Natural killer cell treated with Interleukin-12 subunit alpha and Interleukin-12 subunit beta and Interleukin-15 and Interleukin-18, amount 100 ng/mL, for 72 hours (primary cell): ENCODE measurements at regions not wholly inside any gene's neighbourhood (a gene's known extent, or its start where the extent isn't known, plus 50 kb on each side); places are given as distances from the start of the nearest gene placed in this dataset.
"Not testable (repeated sequence)": the region's sequence is repeated elsewhere in the genome, so short reads cannot be mapped to it uniquely, and the experiment has no call there.

Experiments used
- ATAC-seq, 2 donors: fragments of 150-1000 bp; cut with Tn5 transposase in 1 of 2; sonication (Bioruptor Pico), chemical (Tn5 transposase) in 1 of 2; 2 replicates each; pipeline ENCODE4 v1.10.0; 2021
- DNase-seq: peaks from one replicate; pipeline ENCODE4 v3.0.0; 2022; ENCODE audit warnings: low spot score
- H3K27ac Mint-ChIP-seq, 2 donors: 1 replicate in 1 of 2; 2 replicates in 1 of 2; pipeline ENCODE4 v1.8.0; 2022; ENCODE audit warnings: mixed read lengths in 2 of 2, mild to moderate bottlenecking in 1 of 2, moderate library complexity in 1 of 2
- H3K27me3 Mint-ChIP-seq, 2 donors: 1 replicate in 1 of 2; 2 replicates in 1 of 2; pipeline ENCODE4 v1.8.0; 2022; ENCODE audit warnings: mixed read lengths in 2 of 2
- H3K36me3 Mint-ChIP-seq: one replicate; pipeline ENCODE4 v1.8.0; 2022; ENCODE audit warnings: mixed read lengths
- H3K4me1 Mint-ChIP-seq, 2 donors: 1 replicate in 1 of 2; 2 replicates in 1 of 2; pipeline ENCODE4 v1.8.0; 2022; ENCODE audit warnings: low read depth in 2 of 2, mixed read lengths in 2 of 2, mild to moderate bottlenecking in 1 of 2
- H3K4me3 Mint-ChIP-seq: one replicate; pipeline ENCODE4 v1.8.0; 2022; ENCODE audit warnings: mixed read lengths
- H3K9me3 Mint-ChIP-seq: 2 replicates; pipeline ENCODE4 v1.8.0; 2022; ENCODE audit warnings: mixed read lengths

GRCh38 chr14:87734577-87735360 is 258.2 kb downstream of the GALC start:
- not testable (repeated sequence) for H3K36me3 Mint-ChIP-seq

GRCh38 chr14:87733115-87733514 is 259.9 kb downstream of the GALC start:
- not testable (repeated sequence) for H3K4me1 Mint-ChIP-seq, DNase-seq, H3K4me3 Mint-ChIP-seq, H3K9me3 Mint-ChIP-seq, H3K27me3 Mint-ChIP-seq, H3K36me3 Mint-ChIP-seq, H3K27ac Mint-ChIP-seq, ATAC-seq

More at GRCh38 chr14:87734577-87735360, 258.2 kb downstream of the GALC start:
- not testable (repeated sequence) for H3K27me3 Mint-ChIP-seq, H3K27ac Mint-ChIP-seq, H3K4me1 Mint-ChIP-seq, H3K4me3 Mint-ChIP-seq, DNase-seq, H3K9me3 Mint-ChIP-seq, ATAC-seq

GRCh38 chr14:87732562-87732961 is 260.4 kb downstream of the GALC start:
- H3K27ac Mint-ChIP-seq = no peak overlapping the region
- H3K9me3 Mint-ChIP-seq = no peaks in the 10 kb centered on the region
- ATAC-seq (no peak), DNase-seq (no peak)
- H3K36me3 Mint-ChIP-seq = no peaks in the 10 kb centered on the region
- H3K4me1 Mint-ChIP-seq = no peaks in the 10 kb centered on the region
- no peaks in the 10 kb centered on the region for H3K27me3 Mint-ChIP-seq
- no peak overlapping the region for H3K4me3 Mint-ChIP-seq

- peaks cover 11 to 18% of the 10 kb centered on the region in 2 donors for H3K27me3 Mint-ChIP-seq
- H3K4me1 Mint-ChIP-seq = no peaks in the 10 kb centered on the region
- DNase-seq (no peak), ATAC-seq (no peak)
- no peak overlapping the region for H3K4me3 Mint-ChIP-seq
- no peak overlapping the region for H3K27ac Mint-ChIP-seq
- H3K36me3 Mint-ChIP-seq = no peaks in the 10 kb centered on the region
- H3K9me3 Mint-ChIP-seq = peaks cover 4% of the 10 kb centered on the region
Measured at GRCh38 chr14:87725318-87725717, 267.7 kb downstream of the GALC start.

GRCh38 chr14:87712396-87713090 is 280.4 kb downstream of the GALC start:
- Mint-ChIP-seq H3K36me3 (no peaks in the 10 kb centered on the region), H3K4me3 (no peak overlapping the region), H3K9me3 (no peaks in the 10 kb centered on the region), H3K27ac (no peak overlapping the region), H3K27me3 (no peaks in the 10 kb centered on the region), H3K4me1 (no peaks in the 10 kb centered on the region)
- no peak for ATAC-seq
- no peak for DNase-seq

- no peaks in the 10 kb centered on the region for H3K36me3 Mint-ChIP-seq
- H3K9me3 Mint-ChIP-seq = peaks cover 12% of the 10 kb centered on the region
- no peaks in the 10 kb centered on the region for H3K4me1 Mint-ChIP-seq
Measured at GRCh38 chr14:87705439-87705896, 287.5 kb downstream of the GALC start.

GRCh38 chr14:87698481-87698880 is 294.5 kb downstream of the GALC start:
- DNase-seq = no peak
- H3K27me3 Mint-ChIP-seq = peaks cover 0 to 10% of the 10 kb centered on the region in 2 donors
- no peaks in the 10 kb centered on the region for H3K4me1 Mint-ChIP-seq
- no peaks in the 10 kb centered on the region for H3K36me3 Mint-ChIP-seq
- no peak for ATAC-seq
- H3K27ac Mint-ChIP-seq = no peak overlapping the region
- H3K9me3 Mint-ChIP-seq = no peaks in the 10 kb centered on the region
- H3K4me3 Mint-ChIP-seq = no peak overlapping the region

More at GRCh38 chr14:87705439-87705896, 287.5 kb downstream of the GALC start:
- Mint-ChIP-seq H3K4me3 (no peak overlapping the region), H3K27me3 (peaks cover 0 to 8% of the 10 kb centered on the region in 2 donors), H3K27ac (no peak overlapping the region)
- ATAC-seq = no peak
- DNase-seq = no peak

GRCh38 chr14:87696485-87696884 is 296.5 kb downstream of the GALC start:
- no peak overlapping the region for H3K27ac Mint-ChIP-seq
- DNase-seq = no peak
- no peak overlapping the region for H3K4me3 Mint-ChIP-seq
- no peak for ATAC-seq
- no peaks in the 10 kb centered on the region for H3K4me1 Mint-ChIP-seq
- no peaks in the 10 kb centered on the region for H3K36me3 Mint-ChIP-seq
- peaks cover 0 to 10% of the 10 kb centered on the region in 2 donors for H3K27me3 Mint-ChIP-seq
- H3K9me3 Mint-ChIP-seq = no peaks in the 10 kb centered on the region

GRCh38 chr14:87691042-87691881 is 301.7 kb downstream of the GALC start:
- DNase-seq (no peak), ATAC-seq (no peak)
- no peaks in the 10 kb centered on the region for H3K4me1 Mint-ChIP-seq
- H3K36me3 Mint-ChIP-seq = no peaks in the 10 kb centered on the region
- no peak overlapping the region for H3K27ac Mint-ChIP-seq
- H3K27me3 Mint-ChIP-seq = peaks cover 0 to 14% of the 10 kb centered on the region in 2 donors
- no peaks in the 10 kb centered on the region for H3K9me3 Mint-ChIP-seq
- H3K4me3 Mint-ChIP-seq = no peak overlapping the region

GRCh38 chr14:87690076-87690613 is 302.8 kb downstream of the GALC start:
- ATAC-seq (no peak), DNase-seq (no peak)
- Mint-ChIP-seq H3K27me3 (peaks cover 0 to 14% of the 10 kb centered on the region in 2 donors), H3K4me1 (no peaks in the 10 kb centered on the region), H3K9me3 (no peaks in the 10 kb centered on the region), H3K4me3 (no peak overlapping the region), H3K36me3 (no peaks in the 10 kb centered on the region), H3K27ac (no peak overlapping the region)

- no peaks in the 10 kb centered on the region for H3K36me3 Mint-ChIP-seq
- ATAC-seq = no peak
- H3K4me3 Mint-ChIP-seq = no peak overlapping the region
- peaks cover 0 to 5% of the 10 kb centered on the region in 2 donors for H3K27me3 Mint-ChIP-seq
- H3K27ac Mint-ChIP-seq = no peak overlapping the region
- H3K9me3 Mint-ChIP-seq = no peaks in the 10 kb centered on the region
- H3K4me1 Mint-ChIP-seq = no peaks in the 10 kb centered on the region
- no peak for DNase-seq
Measured at GRCh38 chr14:87688524-87688923, 304.5 kb downstream of the GALC start.

GRCh38 chr14:87687420-87687819 is 305.6 kb downstream of the GALC start:
- DNase-seq (no peak), ATAC-seq (no peak)
- H3K4me1 Mint-ChIP-seq = no peaks in the 10 kb centered on the region
- H3K9me3 Mint-ChIP-seq = no peaks in the 10 kb centered on the region
- no peak overlapping the region for H3K4me3 Mint-ChIP-seq
- peaks cover 0 to 5% of the 10 kb centered on the region in 2 donors for H3K27me3 Mint-ChIP-seq
- no peaks in the 10 kb centered on the region for H3K36me3 Mint-ChIP-seq
- H3K27ac Mint-ChIP-seq = no peak overlapping the region

- ATAC-seq = no peak
- no peak for DNase-seq
- H3K4me1 Mint-ChIP-seq = no peaks in the 10 kb centered on the region
- H3K27me3 Mint-ChIP-seq = peaks cover 0 to 5% of the 10 kb centered on the region in 2 donors
- H3K36me3 Mint-ChIP-seq = no peaks in the 10 kb centered on the region
- no peak overlapping the region for H3K27ac Mint-ChIP-seq
- no peaks in the 10 kb centered on the region for H3K9me3 Mint-ChIP-seq
- no peak overlapping the region for H3K4me3 Mint-ChIP-seq
Measured at GRCh38 chr14:87686746-87687145, 306.2 kb downstream of the GALC start.
